NCI-H226 (cell line): ENCODE measurements at regions not wholly inside any gene's neighbourhood (a gene's known extent, or its start where the extent isn't known, plus 50 kb on each side); places are given as distances from the start of the nearest gene placed in this dataset.
"Not testable (repeated sequence)": the region's sequence is repeated elsewhere in the genome, so short reads cannot be mapped to it uniquely, and the experiment has no call there.

ENCODE experiments used
- DNase-seq: peaks from one replicate; pipeline ENCODE4 v3.0.0-alpha.2; 2015

GRCh38 chr1:5730272-5731109 is 261.7 kb downstream of the NPHP4 start:
- no peak for DNase-seq

GRCh38 chr1:5729636-5730145 is 262.5 kb downstream of the NPHP4 start:
- DNase-seq: no peak

- no peak for DNase-seq
Measured at GRCh38 chr1:5728663-5729355, 263.4 kb downstream of the NPHP4 start.

- no peak for DNase-seq
Measured at GRCh38 chr1:5727871-5728643, 264.2 kb downstream of the NPHP4 start.

GRCh38 chr1:5727191-5727590 is 265.0 kb downstream of the NPHP4 start:
- no peak for DNase-seq

GRCh38 chr1:5726586-5727184 is 265.5 kb downstream of the NPHP4 start:
- not testable (repeated sequence) for DNase-seq

GRCh38 chr1:5725855-5726585 is 266.2 kb downstream of the NPHP4 start:
- no peak for DNase-seq

GRCh38 chr1:5725406-5725805 is 266.8 kb downstream of the NPHP4 start:
- DNase-seq: no peak

- no peak for DNase-seq
Measured at GRCh38 chr1:5724847-5725246, 267.4 kb downstream of the NPHP4 start.

GRCh38 chr1:5722635-5723164 is 269.5 kb downstream of the NPHP4 start:
- DNase-seq: no peak

GRCh38 chr1:5721634-5722215 is 270.5 kb downstream of the NPHP4 start:
- no peak for DNase-seq

GRCh38 chr1:5720936-5721335 is 271.3 kb downstream of the NPHP4 start:
- no peak for DNase-seq

GRCh38 chr1:5720484-5720883 is 271.7 kb downstream of the NPHP4 start:
- DNase-seq: no peak

GRCh38 chr1:5720045-5720444 is 272.2 kb downstream of the NPHP4 start:
- no peak for DNase-seq

GRCh38 chr1:5718831-5719632 is 273.2 kb downstream of the NPHP4 start:
- no peak for DNase-seq

- DNase-seq: no peak
Measured at GRCh38 chr1:5717031-5717682, 275.1 kb downstream of the NPHP4 start.

GRCh38 chr1:5716126-5716525 is 276.1 kb downstream of the NPHP4 start:
- no peak for DNase-seq

- no peak for DNase-seq
Measured at GRCh38 chr1:5713101-5714010, 278.9 kb downstream of the NPHP4 start.
